GM18499 (cell line): ENCODE measurements at regions not wholly inside any gene's neighbourhood (a gene's known extent, or its start where the extent isn't known, plus 50 kb on each side); places are given as distances from the start of the nearest gene placed in this dataset.
"Not testable (repeated sequence)": the region's sequence is repeated elsewhere in the genome, so short reads cannot be mapped to it uniquely, and the experiment has no call there.

Source experiments
- ATAC-seq: cut with Tn5 transposase; IDR thresholded peaks from one replicate; pipeline ENCODE4 v1.9.1; 2021; ENCODE audit warnings: moderate number of reproducible peaks; ENCODE audit not compliant: insufficient read depth, unreplicated experiment

DNA sequence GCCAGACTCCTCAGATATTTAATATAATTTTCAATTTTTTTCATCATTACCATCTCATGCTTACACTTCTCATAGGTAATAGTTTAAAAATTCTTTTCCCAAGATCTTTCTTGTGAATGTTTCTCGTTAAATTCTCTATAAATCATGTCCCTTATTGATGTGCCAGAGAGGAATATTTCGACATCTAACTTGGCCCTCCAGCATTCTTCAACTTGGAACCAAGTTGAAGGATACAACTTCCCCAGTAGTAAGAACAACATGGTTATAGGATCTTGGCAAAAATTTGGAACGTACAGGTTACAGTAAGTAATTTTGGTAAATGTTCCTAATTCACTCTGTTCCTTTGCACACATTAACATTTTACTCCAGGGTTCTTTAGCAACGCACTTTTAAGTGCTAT lies 731.8 kb downstream of the CDH11 start:
- no peak for ATAC-seq

GRCh38 chr16:64384636-64385035 lies 737.2 kb downstream of the CDH11 start:
- ATAC-seq, result no peak

DNA sequence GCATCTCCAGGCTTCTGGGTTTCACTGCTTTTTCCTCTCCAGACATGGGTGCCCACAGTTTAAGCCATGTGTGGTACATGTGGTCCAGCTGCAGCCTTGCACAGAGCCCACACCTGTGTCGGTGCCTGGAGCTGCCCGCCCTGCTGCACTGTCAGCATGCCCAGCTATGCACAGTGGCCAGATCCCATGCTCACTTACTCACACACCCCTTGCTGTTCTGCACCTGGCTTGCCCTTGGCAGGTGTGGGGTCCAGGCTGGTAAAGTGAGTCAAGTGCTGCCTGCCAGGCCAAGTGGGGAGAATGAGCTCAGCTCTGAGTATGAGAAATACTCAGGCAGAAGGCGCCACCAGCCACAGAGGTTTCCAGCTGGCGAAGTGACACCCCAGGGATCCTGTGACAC lies 739.9 kb downstream of the CDH11 start:
- ATAC-seq, result no peak

- ATAC-seq, result no peak
Measured at GRCh38 chr16:64380751-64381150, 741.1 kb downstream of the CDH11 start.

GRCh38 chr16:64375391-64375980 lies 746.4 kb downstream of the CDH11 start:
- ATAC-seq, result no peak

DNA sequence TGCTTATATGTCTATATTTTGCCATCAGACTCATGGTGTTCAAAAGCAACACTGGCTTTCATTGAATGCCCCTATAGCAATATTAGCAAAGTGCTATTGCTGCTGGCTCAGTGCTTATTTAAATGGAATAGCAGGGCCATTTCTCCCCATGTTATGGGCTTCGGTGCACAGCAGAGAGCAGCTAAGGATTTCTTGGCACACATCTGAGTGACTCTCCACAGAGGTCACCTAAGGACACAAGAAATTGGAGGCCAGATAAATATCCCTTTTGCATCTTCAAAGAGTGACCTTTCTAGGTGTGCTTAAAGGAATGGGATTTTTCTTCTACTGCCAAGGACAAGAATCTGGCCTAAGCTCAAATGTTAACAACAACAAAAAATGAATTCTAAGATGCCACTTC lies 751.8 kb downstream of the CDH11 start:
- no peak for ATAC-seq

DNA sequence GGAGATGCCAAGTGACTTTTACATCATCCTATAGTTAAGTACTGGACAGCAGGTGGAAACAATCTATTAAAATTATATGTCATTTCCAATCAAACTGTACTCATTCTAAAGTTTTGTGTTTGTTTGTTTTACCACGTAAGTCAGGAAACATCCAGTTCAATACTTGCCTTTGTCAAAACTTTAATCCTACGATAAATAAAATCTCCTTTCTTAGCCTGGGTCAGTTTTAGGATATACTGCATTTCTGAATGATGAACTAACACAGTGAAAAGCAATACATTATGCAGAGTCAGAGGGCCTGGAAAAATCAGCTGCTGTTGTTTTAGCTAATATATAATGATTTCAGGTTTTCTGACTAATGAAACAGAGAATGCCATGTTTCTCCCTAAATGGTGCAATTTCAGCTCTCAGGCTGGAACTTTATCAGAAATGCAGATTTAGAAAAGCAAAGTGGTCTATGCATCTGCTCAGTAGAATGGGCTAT lies 756.4 kb downstream of the CDH11 start:
- no peak for ATAC-seq

GRCh38 chr16:64364894-64365293 lies 757.0 kb downstream of the CDH11 start:
- no peak for ATAC-seq

DNA sequence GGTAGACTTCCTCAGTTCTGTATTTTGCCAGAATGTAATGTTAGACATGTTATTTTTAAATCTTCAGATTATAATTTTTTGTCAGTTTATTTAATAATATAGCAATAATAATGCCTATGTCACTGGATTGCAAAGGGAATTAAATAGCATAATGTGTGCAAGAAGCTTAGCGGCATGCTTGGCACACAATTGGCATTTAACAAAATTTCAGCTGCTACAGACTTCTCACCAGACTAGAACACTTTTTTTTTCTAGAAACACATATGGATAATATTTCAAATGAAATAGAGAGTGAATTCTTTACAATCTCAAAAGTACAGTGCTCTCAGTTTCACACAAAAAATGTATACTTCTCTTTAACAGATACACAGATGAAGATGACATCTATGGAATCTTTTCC lies 757.4 kb downstream of the CDH11 start:
- ATAC-seq, result no peak

DNA sequence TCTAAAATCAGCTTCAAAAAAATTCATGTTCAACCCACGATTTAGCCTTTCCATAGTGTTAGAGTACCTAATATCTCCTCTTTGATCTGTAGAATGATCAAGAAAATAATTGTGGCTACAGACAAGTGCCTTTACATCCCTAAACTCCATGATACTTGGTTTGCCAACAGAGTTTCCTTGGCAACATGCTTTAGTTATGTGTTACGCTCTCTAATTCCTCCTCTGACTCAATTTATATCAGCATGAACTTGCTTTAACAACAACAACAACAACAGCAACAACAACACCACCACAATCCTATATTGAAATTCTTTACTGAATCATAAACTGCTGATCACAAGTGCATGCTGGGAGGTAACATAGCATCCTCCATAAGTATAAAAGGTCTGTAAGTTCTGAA lies 757.8 kb downstream of the CDH11 start:
- ATAC-seq, result no peak

DNA sequence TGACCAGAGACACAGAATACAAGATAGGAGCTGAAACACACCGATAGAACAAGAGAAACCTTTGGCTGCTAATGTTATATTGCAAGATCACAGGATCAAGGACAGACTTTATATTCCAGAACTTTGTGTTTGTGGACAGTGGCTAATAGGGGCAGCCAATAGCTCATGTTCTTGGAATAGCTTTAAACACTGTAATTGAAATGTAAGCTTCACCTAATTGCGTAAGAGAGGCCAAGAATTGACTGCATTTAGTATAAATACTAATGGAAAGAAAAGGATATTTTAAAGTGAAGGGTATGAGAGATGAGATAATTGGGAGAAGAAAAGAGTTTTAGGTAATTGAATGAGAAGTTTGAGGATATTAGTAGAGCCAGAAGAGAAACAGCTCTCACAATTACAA lies 758.8 kb downstream of the CDH11 start:
- ATAC-seq, result no peak

DNA sequence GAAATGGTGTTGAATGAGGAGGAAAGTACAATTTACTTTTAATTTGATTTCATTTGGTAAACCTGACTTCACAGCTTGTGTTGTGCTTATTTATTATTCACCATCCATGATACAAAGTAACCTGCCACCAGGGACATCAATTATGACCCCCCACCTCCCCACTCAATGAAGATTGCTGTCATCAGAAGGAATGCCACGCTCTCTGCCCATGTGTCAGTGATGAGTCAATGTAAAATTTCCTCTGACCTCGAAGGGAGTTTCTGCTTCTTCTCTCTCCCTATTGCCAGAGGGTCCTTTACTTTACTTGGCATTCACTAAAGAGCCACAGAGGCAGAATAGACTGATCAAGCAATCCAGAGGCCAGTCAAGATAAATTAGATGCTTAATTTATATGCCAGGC lies 759.7 kb downstream of the CDH11 start:
- ATAC-seq, result no peak

DNA sequence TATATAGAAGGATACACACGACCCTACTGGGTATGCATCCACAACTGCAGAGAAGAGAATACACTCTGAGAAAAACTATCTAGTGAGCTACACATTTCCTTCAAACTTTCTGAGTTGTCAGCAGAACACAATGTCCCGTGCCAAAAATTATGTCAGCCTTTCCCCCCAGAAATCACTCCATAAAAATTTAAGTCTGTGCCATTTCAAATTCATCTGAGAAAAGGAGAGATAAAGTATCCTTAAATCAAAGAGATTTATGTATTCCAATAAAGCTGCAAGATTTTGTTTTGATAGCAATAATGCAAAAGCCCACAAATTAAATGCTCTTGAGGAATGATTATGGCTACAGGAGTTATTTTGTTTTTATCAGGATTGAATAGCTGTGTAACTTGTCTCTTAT lies 760.1 kb downstream of the CDH11 start:
- ATAC-seq, result no peak

DNA sequence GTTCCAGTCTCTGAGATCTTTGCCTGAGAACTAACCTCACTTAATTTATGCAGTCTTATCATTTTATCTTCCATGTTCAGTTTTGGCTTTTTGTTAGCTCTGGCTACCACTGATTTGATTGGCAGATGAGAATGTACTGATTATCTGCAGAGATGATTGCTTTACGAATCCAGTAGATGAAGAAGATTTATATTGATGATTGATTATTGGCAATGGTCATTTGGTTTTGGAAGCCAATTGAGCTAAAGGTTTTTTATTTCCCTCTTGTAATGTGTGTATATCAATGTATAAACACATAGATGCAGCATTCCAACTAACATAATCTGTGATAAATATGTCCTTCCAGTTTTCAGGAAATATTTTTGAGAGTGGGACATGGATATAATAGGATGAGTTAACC lies 763.6 kb downstream of the CDH11 start:
- ATAC-seq, result no peak

GRCh38 chr16:64356267-64356666 lies 765.6 kb downstream of the CDH11 start:
- ATAC-seq, result no peak

GRCh38 chr16:64352246-64352645 lies 769.6 kb downstream of the CDH11 start:
- ATAC-seq, result no peak

GRCh38 chr16:64351121-64351520 lies 770.7 kb downstream of the CDH11 start:
- no peak for ATAC-seq

- ATAC-seq, result no peak
Measured at GRCh38 chr16:64346080-64346479, 775.8 kb downstream of the CDH11 start.

DNA sequence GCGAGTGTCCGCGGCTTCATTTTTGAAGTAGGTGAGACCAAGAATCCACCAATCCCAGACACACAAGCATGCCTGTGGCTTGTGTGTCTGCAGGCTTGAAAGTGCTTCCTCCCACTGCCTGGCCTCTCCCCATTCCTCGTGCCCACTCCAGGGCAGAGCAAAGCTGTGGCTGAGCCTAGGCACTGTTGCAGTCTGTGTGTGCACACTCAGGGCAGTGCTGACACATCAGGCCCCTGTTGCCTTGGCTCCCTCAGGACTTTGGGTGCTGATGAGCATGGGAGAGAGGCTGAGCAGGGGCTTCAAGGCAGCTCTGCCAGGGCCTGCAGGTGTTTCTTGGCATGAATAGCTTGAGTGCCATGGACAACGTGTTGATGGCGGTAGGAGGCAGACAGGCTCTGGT lies 776.7 kb downstream of the CDH11 start:
- ATAC-seq, result no peak

- ATAC-seq, result not testable (repeated sequence)
Measured at GRCh38 chr16:64343820-64344443, 777.9 kb downstream of the CDH11 start.

GRCh38 chr16:64343061-64343819 lies 778.6 kb downstream of the CDH11 start:
- ATAC-seq, result no peak

DNA sequence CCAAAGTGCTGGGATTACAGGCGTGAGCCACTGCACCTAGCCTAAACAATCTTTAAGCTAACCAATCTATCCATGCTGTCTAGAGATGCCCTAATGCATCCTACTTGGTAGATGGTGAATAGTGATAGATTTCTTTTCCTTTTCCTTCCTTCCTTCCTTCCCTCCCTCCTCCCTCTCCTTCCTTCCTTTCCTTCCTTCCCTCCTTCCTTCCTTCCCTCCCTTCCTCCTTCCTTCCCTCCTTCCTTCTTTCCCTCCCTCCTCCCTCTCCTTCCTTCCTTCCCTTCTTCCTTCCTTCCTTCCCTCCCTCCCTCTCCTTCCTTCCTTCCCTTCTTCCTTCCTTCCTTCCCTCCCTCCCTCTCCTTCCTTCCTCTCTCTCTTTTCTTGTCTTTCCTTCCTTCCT lies 780.5 kb downstream of the CDH11 start:
- ATAC-seq, result not testable (repeated sequence)
